Calu3 (cell line): ENCODE measurements at regions not wholly inside any gene's neighbourhood (a gene's known extent, or its start where the extent isn't known, plus 50 kb on each side); places are given as distances from the start of the nearest gene placed in this dataset.

Source experiments
- BruUV-seq: library from RNA; stranded (reverse); fragments of 400-500 nt; replicated peaks from 2 replicates; lab custom pipeline; 2021; lab: Mats Ljungman, UMichigan
- CTCF ChIA-PET: fragments of 300-600 bp; sonication (Branson Sonifier 250); formaldehyde crosslinking; loops from one replicate; lab custom pipeline; 2022; ENCODE audit warnings: antibody characterized with exemption; lab: Charles Lee
- DNase-seq: peaks from one replicate; pipeline ENCODE4 v3.0.0; 2022
- H3K27ac Mint-ChIP-seq: one replicate; pipeline ENCODE4 v1.8.0; 2022; ENCODE audit warnings: mixed read lengths; ENCODE audit not compliant: unreplicated experiment
- H3K27me3 Mint-ChIP-seq: one replicate; pipeline ENCODE4 v1.8.0; 2022; ENCODE audit warnings: mixed read lengths; ENCODE audit not compliant: unreplicated experiment
- H3K36me3 Mint-ChIP-seq: one replicate; pipeline ENCODE4 v1.8.0; 2022; ENCODE audit warnings: mild to moderate bottlenecking, moderate library complexity, mixed read lengths; ENCODE audit not compliant: insufficient read depth, unreplicated experiment
- H3K4me1 Mint-ChIP-seq: one replicate; pipeline ENCODE4 v1.8.0; 2022; ENCODE audit warnings: mild to moderate bottlenecking, low read depth, mixed read lengths; ENCODE audit not compliant: unreplicated experiment
- H3K4me3 Mint-ChIP-seq: one replicate; pipeline ENCODE4 v1.8.0; 2022; ENCODE audit warnings: mild to moderate bottlenecking, low read depth, moderate library complexity, mixed read lengths; ENCODE audit not compliant: unreplicated experiment
- H3K9me3 Mint-ChIP-seq: one replicate; pipeline ENCODE4 v1.8.0; 2022; ENCODE audit warnings: low read depth, mixed read lengths; ENCODE audit not compliant: unreplicated experiment
- intact Hi-C: fragments of 100-400 bp; cut with micrococcal nuclease; formaldehyde crosslinking; loops from one replicate; pipeline ENCODE4 v1.10.0; 2022; ENCODE audit not compliant: unreplicated experiment
- TF ChIP-seq, protein P1 (sequence below): fragments of 200-600 bp; IDR thresholded peaks from one replicate; pipeline ENCODE4 v1.8.0; 2022; ENCODE audit warnings: antibody characterized with exemption; ENCODE audit not compliant: unreplicated experiment

- H3K36me3 Mint-ChIP-seq, result no peaks in the 10 kb centered on the region
- no peaks in the 10 kb centered on the region for H3K27me3 Mint-ChIP-seq
- H3K4me3 Mint-ChIP-seq, result no peak overlapping the region
- DNase-seq, result no peak
- peaks cover 14% of the 10 kb centered on the region for H3K4me1 Mint-ChIP-seq
- CTCF ChIA-PET, result no interaction called here
- TF ChIP-seq, protein P1, sequence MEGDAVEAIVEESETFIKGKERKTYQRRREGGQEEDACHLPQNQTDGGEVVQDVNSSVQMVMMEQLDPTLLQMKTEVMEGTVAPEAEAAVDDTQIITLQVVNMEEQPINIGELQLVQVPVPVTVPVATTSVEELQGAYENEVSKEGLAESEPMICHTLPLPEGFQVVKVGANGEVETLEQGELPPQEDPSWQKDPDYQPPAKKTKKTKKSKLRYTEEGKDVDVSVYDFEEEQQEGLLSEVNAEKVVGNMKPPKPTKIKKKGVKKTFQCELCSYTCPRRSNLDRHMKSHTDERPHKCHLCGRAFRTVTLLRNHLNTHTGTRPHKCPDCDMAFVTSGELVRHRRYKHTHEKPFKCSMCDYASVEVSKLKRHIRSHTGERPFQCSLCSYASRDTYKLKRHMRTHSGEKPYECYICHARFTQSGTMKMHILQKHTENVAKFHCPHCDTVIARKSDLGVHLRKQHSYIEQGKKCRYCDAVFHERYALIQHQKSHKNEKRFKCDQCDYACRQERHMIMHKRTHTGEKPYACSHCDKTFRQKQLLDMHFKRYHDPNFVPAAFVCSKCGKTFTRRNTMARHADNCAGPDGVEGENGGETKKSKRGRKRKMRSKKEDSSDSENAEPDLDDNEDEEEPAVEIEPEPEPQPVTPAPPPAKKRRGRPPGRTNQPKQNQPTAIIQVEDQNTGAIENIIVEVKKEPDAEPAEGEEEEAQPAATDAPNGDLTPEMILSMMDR, result no peak
- no peak overlapping the region for H3K27ac Mint-ChIP-seq
- intact Hi-C loops, result no loop called here
- peaks cover 7% of the 10 kb centered on the region for H3K9me3 Mint-ChIP-seq
- BruUV-seq, result no TSS peak
These were observed 62.3 kb upstream of the MAF start for GRCh38 chr16:79662669-79663313.

DNA sequence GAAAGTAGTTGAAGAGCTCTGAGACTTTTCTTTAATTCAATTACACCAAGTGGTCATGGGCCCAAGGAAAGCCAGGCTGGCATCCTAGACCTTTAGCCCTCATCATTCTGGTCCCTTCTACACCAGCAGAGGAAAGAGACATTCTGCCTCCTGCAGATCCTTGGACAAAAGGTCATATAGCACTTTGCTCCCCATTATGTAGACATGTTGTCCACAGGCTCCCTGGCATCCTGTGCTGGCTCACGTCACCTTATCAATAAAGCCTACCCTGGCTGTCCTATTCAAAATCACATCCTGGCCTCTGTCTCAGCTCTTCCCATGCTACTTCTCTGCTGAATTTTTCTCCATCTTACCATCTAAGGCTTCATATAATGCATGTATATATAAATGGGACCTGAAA is 61.6 kb upstream of the MAF start:
- no TSS peak for BruUV-seq
- Mint-ChIP-seq H3K4me1 (peaks cover 19% of the 10 kb centered on the region), H3K27me3 (no peaks in the 10 kb centered on the region), H3K36me3 (peaks cover 2% of the 10 kb centered on the region), H3K4me3 (no peak overlapping the region), H3K27ac (no peak overlapping the region), H3K9me3 (peaks cover 7% of the 10 kb centered on the region)
- TF ChIP-seq, protein P1, result no peak
- intact Hi-C loops, result no loop called here
- DNase-seq, result no peak
- CTCF ChIA-PET, result no interaction called here

- TF ChIP-seq, protein P1, result no peak
- intact Hi-C loops, result no loop called here
- CTCF ChIA-PET, result no interaction called here
- H3K9me3 Mint-ChIP-seq, result peaks cover 7% of the 10 kb centered on the region
- H3K27me3 Mint-ChIP-seq, result no peaks in the 10 kb centered on the region
- H3K4me1 Mint-ChIP-seq, result peaks cover 24% of the 10 kb centered on the region
- no peak for DNase-seq
- H3K36me3 Mint-ChIP-seq, result peaks cover 5% of the 10 kb centered on the region
- no peak overlapping the region for H3K27ac Mint-ChIP-seq
- H3K4me3 Mint-ChIP-seq, result no peak overlapping the region
- no TSS peak for BruUV-seq
These were observed 61.0 kb upstream of the MAF start for GRCh38 chr16:79661578-79661977.

DNA sequence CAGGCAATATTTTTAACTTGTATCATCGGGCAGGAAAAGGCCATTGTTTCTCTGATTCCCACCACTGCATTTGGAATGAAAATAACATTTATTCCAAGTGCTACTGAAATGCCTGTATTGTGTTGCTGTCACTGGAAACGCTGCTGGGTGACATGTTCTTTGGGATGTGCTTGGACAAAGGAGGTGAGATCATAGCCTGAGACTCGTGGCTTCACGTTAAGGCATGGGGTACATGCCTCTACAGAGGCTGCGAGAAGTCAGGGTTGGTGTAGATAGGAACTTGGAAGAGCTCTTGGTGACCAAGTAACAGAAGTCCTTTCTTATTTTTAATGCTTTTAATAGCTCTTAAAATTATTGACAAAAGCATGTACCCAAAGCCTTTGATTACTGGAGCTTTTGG is 58.8 kb upstream of the MAF start:
- CTCF ChIA-PET, result interaction anchor here (1.5 kb wide), 1 partner anchor 19 kb away, joined by 20 read pairs; no protein-coding TSS in a partner anchor
- TF ChIP-seq, protein P1, result no peak
- H3K27me3 Mint-ChIP-seq, result no peaks in the 10 kb centered on the region
- intact Hi-C loops, result loop anchor here (2.0 to 5.0 kb wide), 2 partner anchors 19 to 57 kb away; partner anchors contain the start of gene MAF
- peaks cover 27% of the 10 kb centered on the region for H3K4me1 Mint-ChIP-seq
- BruUV-seq, result no TSS peak
- peaks cover 5% of the 10 kb centered on the region for H3K36me3 Mint-ChIP-seq
- H3K4me3 Mint-ChIP-seq, result no peak overlapping the region
- no peak for DNase-seq
- no peak overlapping the region for H3K27ac Mint-ChIP-seq
- H3K9me3 Mint-ChIP-seq, result peaks cover 7% of the 10 kb centered on the region
